Astrocyte of the spinal cord (primary cell): ENCODE measurements at regions not wholly inside any gene's neighbourhood (a gene's known extent, or its start where the extent isn't known, plus 50 kb on each side); places are given as distances from the start of the nearest gene placed in this dataset.

ENCODE experiments used
- DNase-seq: peaks from one replicate; pipeline ENCODE4 v3.0.0; 2011; ENCODE audit warnings: low read depth, low spot score
- H3K4me3 ChIP-seq: 2 replicates; pipeline ENCODE4 v1.5.1; 2011; ENCODE audit warnings: low read depth, mild to moderate bottlenecking, low read length, moderate library complexity
- in situ Hi-C: cut with HindIII; loops from 2 replicates; pipeline ENCODE4 v1.10.0; 2017; ENCODE audit warnings: low sequenced_read_pairs
- TF ChIP-seq, protein P1 (sequence below): IDR thresholded peaks from 2 replicates; pipeline ENCODE4 v1.5.1; 2012; ENCODE audit warnings: low read depth, mild to moderate bottlenecking, low read length, inconsistent platforms

GRCh38 chr13:107969546-107969945 lies 245.8 kb downstream of the LIG4 start:
- in situ Hi-C loops, result no loop called here
- DNase-seq, result no peak
- H3K4me3 ChIP-seq, result no peak overlapping the region
- TF ChIP-seq, protein P1, sequence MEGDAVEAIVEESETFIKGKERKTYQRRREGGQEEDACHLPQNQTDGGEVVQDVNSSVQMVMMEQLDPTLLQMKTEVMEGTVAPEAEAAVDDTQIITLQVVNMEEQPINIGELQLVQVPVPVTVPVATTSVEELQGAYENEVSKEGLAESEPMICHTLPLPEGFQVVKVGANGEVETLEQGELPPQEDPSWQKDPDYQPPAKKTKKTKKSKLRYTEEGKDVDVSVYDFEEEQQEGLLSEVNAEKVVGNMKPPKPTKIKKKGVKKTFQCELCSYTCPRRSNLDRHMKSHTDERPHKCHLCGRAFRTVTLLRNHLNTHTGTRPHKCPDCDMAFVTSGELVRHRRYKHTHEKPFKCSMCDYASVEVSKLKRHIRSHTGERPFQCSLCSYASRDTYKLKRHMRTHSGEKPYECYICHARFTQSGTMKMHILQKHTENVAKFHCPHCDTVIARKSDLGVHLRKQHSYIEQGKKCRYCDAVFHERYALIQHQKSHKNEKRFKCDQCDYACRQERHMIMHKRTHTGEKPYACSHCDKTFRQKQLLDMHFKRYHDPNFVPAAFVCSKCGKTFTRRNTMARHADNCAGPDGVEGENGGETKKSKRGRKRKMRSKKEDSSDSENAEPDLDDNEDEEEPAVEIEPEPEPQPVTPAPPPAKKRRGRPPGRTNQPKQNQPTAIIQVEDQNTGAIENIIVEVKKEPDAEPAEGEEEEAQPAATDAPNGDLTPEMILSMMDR, result no peak

GRCh38 chr13:107968470-107968869 lies 246.9 kb downstream of the LIG4 start:
- H3K4me3 ChIP-seq, result no peak overlapping the region
- in situ Hi-C loops, result no loop called here
- DNase-seq, result no peak
- TF ChIP-seq, protein P1, result no peak

GRCh38 chr13:107964395-107964794 lies 250.9 kb downstream of the LIG4 start:
- in situ Hi-C loops, result no loop called here
- TF ChIP-seq, protein P1, result no peak
- no peak overlapping the region for H3K4me3 ChIP-seq
- no peak for DNase-seq

GRCh38 chr13:107961849-107962608 lies 253.3 kb downstream of the LIG4 start:
- in situ Hi-C loops, result no loop called here
- H3K4me3 ChIP-seq, result no peak overlapping the region
- DNase-seq, result no peak
- TF ChIP-seq, protein P1, result no peak

DNA sequence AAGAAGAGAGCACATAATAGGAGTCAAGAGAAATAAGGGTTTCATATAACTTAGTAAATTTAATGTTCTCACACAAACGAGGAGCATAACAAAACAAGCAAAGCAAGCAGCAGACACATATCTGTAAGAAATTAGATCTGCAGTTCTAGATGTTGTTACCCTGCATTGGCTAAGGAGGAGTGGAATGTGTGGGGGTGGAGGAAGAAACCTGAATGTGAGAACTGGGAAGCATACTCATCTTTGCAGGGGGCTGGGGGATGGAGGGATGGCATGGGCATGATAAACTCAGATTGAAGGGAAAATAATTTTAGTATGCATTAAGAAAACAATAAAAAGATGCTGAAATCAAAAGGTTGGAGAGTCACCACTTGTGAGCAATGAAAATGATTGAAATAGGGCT lies 255.0 kb downstream of the LIG4 start:
- H3K4me3 ChIP-seq, result no peak overlapping the region
- no peak for DNase-seq
- TF ChIP-seq, protein P1, result no peak
- in situ Hi-C loops, result no loop called here

DNA sequence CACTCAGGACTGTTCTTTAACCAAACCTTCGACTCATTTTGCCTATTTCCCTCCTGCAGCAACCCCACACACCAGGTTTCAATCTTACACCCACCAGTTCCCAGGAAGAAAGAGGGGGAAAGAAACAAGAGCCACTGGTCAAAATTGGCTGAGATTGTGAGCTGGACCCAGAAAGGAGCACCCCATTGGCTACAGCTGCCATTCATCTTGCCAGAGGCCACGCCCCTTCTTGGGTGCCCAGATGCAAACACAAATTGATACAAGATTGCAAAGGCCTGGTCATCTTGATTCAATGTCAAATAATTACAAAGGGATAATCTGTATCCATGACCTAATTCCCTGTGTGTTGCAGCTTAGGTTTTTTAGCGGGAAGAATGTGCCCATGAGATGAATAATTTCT lies 258.4 kb downstream of the LIG4 start:
- in situ Hi-C loops, result no loop called here
- TF ChIP-seq, protein P1, result no peak
- H3K4me3 ChIP-seq, result no peak overlapping the region
- no peak for DNase-seq
